AG20443 (cell line): ENCODE measurements at regions not wholly inside any gene's neighbourhood (a gene's known extent, or its start where the extent isn't known, plus 50 kb on each side); places are given as distances from the start of the nearest gene placed in this dataset.
"Not testable (repeated sequence)": the region's sequence is repeated elsewhere in the genome, so short reads cannot be mapped to it uniquely, and the experiment has no call there.

Experiments used
- DNase-seq: peaks from one replicate; pipeline ENCODE4 v3.0.0; 2012; ENCODE audit warnings: low spot score, mixed read lengths

DNA sequence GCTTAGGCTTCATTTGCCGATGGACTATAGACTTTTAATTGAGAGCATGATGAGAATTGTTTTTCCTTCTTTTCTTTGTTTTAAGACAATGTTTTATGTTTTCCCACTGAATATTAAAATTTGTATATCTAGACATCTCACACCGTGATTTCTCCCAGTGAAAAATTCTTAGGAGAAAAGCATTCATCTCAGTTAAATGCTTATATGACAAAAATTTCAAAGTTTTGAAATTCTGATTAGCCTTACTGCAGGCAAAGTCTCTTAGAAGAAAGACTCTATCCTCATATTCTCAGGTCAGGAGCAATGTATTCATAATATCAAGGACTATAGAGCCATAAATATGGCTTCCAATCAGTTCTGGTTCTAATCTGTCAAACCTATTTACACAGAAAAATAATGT lies 2085.0 kb downstream of the NCAM2 start:
- DNase-seq, result no peak

DNA sequence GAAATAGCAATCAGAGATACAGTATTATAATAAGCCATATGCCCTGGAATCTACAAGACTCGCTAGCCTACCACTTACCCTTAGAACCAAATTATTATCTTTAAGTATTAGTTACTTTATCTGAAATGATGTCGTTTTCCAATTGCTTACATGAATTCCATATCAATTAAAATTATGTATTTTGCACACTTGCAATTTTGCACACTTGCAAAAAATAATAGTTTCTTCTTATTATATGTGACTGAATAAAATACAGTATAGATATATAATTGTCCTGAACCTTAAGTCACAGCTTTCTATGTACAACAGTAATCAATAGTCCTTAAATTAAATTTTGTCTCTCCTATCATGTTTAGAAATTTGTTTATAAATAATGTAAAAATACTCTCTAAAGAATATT lies 2095.1 kb downstream of the NCAM2 start:
- DNase-seq, result no peak

DNA sequence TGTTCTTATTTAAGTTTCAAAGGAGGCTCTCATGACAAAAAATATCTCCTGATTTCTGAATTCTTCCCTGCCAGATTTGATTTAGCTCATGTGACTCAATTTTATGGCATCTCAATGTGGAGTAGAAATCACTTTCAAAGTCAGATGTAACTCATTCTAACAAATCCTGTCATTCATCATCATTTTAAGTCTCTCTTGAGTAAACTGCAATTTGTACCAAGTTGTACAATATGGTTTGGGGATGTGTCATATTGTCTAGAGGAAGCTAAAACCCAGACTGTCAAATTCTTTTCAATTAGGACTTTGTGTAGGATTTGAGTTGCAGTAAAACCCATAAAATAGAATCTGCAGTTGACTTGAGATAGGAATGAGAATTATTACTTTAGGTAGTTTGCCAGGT lies 2101.0 kb downstream of the NCAM2 start:
- DNase-seq, result no peak

DNA sequence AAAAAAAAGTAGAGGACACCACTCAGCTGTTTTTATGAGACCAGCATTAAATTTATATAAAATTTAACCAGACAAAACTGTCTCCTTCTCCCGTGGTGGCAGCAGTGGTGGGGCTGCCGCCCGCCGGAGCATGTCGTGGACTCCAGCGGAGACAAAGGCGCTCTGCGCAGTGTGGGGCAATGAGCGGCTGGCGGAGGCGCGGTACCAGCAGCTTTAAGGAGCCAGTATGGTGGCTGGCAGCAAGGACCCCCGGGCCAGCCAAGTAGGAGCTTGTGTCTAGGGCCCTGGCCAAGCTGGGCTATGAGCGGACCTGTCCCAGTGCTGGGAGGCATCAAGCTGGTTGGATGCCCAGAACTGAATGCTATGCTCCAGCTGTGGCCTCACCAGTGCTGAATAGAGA lies 2102.9 kb downstream of the NCAM2 start:
- DNase-seq, result no peak

DNA sequence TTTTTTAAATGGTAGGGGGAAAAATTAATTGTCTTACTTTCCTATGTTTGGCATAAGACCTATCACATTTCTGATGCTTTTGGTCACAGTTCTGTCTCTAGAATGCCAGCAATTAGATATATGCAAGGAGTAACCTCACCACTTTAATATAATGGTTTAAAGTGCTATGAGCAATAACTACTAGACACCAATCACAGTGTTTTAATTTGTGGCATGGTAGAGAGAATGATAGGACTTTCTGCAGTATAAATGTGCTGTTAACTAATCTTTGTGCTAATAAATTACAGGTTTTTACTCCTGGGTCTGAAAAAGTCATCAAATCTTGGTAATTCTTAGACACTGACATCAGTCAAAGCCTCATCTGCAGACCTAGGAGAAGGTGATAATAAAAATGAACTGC lies 2110.3 kb downstream of the NCAM2 start:
- DNase-seq, result no peak

DNA sequence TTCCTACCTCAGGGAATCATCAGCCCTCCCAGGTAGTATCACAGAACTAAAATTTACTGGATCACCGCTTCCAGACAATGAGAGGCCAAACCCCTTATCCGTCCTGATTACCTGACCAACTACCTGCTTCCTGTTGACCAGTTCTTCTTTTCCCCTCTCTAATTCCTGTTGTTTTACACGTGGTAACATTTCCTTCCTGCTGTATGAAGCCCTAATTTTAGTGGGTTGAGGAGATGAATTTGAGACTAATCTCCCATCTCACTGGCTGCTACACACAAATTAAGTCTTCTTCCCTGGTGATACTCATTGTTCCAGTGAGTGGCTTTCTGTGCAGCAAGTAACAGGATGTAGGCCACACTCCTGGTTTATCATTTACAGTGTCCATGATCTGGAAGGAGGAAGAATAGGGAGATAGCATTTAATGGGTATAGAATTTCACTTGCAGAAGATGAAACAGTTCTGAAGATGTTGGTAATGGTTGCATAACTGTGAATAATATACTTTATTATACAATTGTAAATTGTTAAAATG lies 2112.9 kb downstream of the NCAM2 start:
- DNase-seq, result no peak

DNA sequence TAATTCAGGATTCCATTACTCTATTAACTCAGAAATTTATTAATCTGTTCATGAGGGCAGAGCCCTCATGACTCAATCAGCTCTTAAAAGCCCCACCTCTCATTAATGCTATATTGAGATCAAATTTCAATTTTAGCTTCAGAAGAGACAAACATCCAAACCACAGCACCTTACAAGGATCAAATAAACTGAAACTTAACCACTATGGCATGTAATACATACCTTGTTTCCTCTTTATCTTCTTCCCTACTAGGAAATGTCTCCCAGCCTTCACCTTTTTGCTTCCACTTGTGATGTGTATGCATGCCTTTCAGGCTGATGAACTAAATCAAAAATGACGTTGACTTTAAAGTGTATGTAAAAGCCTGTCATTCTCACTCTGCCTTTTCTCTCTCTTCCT lies 2121.3 kb downstream of the NCAM2 start:
- DNase-seq, result no peak

DNA sequence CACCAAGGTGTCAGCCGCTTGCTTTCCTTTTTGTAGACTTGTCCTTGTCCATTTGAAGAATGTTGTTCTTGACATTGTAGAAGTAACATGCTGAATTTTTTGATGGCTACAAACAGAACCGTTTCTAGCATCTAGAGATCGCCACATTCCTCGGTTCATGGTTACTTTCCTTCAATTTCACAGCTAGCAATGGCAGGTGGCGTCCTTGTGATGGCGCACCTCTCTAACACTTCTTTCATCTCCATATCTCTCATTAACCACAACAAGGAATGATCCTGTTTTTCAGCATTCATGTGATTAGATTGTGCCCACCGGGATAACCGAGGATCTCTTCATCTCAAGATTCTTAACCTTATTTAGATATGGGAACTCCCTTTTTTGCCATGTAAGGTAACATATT lies 2129.8 kb downstream of the NCAM2 start:
- no peak for DNase-seq

DNA sequence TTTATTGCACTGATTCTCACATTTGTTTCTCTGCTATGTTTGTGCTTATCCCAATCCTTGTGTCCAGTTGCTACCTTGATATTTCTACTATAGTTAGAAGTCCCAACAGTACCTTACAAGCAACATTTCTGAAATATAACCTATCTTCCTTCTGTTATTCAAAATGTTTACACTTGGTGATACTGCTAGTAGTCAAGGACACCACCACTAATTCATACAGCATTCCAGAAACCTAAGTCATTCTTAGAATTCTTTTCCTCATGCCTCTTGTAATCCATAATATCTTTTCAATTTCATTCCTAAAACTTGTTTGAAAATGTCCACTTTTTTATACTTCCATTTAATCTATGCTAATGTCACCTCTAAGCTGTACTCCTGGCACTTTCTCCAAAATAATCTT lies 2132.1 kb downstream of the NCAM2 start:
- no peak for DNase-seq

DNA sequence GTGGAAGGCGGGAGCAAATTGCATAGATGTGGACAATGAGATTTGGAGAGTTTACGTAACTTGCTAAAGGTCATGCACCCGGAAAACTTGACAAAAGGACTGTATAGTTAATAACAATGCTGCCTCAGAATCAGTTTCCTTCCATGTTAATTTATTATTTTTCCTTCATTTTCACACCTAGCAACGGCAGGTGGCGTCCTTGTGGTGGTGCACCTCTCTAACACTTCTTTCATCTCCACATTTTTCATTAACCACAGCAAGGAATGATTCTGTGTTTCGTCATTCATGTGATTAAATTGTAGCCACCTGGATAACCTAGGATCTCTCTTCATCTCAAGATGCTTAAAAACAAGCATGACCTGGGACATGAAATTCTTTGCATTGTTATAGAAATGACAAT lies 2133.0 kb downstream of the NCAM2 start:
- DNase-seq, result no peak

DNA sequence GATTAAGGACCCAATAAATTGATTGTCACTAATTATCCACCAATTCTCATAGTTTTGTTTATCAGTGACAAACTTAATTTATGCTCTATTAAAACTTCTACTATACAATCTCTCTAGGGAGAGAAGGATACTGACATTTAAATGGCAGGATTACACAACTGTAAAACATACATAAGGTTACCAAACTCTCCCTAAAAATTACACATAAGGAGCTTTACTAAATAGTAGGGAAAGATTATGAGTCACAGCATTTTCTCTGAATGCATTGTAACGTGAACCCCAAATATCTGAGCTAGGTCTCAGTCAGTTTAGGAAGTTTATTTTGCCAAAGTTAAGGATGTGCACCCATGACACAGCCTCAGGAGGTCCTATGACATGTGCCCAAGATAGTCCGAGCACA lies 2140.6 kb downstream of the NCAM2 start:
- DNase-seq, result no peak

DNA sequence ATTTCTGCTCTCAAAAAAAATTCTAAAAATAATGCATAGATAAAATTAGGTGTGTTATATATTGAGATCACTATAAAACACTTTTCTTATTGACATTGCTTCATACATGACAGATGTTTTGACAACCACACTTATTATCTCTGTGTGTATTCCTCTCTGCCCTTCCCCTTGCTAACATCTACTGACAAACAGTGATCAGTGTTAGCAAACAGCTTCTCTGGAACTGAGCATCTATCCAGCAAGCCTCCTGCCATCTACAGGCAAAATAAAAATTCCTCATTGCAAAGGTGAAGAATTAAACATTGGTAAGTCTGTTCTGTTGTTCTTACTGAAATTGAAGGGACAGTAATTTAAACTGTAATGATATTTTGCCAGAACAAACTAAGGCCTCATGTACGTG lies 2153.9 kb downstream of the NCAM2 start:
- DNase-seq, result no peak

DNA sequence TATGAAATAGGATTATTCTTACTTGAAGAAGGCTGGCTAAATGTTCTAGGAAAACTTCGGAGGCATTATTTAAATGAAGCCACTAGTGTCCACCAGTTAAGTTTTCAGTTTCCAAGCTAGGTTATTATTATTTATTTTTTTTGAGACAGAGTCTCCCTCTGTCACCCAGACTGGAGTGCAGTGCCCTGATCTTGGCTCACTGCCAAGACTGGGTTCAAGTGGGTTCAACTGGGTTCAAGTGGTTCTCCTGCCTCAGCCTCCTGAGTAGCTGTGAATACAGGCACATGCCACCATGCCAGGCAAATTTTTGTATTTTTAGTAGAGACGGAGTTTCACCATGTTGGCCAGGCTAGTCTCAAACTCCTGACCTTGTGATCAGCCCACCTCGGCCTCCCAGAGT lies 2155.6 kb downstream of the NCAM2 start:
- not testable (repeated sequence) for DNase-seq

DNA sequence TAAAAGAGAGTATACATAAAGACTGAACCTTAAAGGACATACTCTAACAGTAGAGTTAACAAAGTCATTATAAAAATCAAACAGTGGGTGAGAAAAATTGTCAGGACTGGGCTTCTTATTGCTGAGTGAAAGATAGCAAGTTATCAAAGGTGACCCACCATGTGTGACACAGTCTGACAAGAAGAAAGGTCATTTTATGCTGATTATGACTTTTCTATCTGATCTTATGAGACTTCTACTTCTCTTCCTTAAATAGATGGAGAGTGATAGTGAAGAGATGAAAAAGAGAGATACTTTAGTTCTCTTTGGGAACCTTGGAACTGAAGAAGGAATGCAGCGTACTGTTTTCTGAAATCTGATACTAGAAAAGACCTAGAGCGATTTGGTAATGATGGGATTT lies 2157.1 kb downstream of the NCAM2 start:
- DNase-seq, result no peak

DNA sequence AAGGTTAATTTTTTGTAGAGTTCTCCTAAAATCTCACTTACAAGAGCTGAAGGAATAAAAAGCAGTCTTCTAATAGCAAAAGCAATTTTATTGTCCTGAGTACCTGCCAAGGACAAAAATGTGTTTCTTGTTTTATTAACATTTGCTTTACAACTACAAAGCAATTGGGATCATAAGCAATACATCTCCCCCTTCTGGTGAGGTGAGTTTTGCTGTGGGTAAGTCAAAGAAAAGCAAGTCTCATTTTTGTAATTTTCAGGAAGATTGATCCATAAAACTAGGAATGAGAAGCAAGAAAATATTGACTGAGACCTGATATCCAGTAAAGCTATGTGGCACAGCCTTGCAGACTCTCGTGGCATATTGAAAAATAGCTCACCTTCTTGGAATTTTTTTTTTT lies 2162.7 kb downstream of the NCAM2 start:
- no peak for DNase-seq

DNA sequence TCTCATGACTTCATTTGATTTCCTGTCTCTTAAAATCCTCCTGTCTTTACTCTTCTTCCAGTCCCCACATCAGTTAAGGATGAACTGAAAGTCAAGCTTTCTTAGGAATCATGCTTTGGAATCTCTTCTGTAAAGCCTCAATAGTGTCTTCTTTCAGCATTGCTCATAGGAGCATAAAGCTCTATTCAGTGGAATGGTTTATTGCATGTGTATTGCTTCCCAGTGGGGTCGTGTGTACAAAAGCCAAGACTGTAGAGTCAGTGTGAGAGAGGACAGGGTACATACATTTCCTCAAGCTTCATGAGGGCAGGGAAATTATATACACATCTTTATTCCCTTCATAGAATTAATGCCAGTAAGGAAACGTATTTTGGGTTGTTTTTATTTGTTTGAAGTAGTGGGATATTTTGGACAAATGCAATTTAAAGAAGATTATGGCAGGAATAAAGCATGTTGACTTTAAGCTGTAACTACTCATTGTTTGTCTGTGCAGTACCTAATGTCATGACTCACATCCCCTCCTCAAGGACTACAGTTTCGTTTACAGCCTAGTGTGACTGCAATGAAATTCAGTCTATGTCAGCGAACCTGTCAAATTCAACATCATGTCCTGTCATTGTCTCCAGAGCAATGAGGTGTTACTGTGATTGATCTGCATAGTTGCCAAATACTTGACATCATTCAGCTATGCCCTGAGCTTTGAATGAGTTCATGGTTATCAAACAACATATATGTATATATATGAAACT lies 2164.2 kb downstream of the NCAM2 start:
- DNase-seq, result no peak
